ENCODE measurements at regions not wholly inside any gene's neighbourhood (a gene's known extent, or its start where the extent isn't known, plus 50 kb on each side); places are given as distances from the start of the nearest gene placed in this dataset.
"Not testable (repeated sequence)": the region's sequence is repeated elsewhere in the genome, so short reads cannot be mapped to it uniquely, and the experiment has no call there.

GRCh38 chr7:76924756-76925155 lies 107.4 kb downstream of the SPDYE17 start:
- peak; percentile 21 for DNase-seq (ENCODE audit: low read depth)

GRCh38 chr7:76918619-76919018 lies 113.5 kb downstream of the SPDYE17 start:
- DNase-seq (ENCODE audit: low read depth): not testable (repeated sequence)

GRCh38 chr7:76914361-76914760 lies 117.8 kb downstream of the SPDYE17 start:
- not testable (repeated sequence) for DNase-seq (ENCODE audit: low read depth)

GRCh38 chr7:76912011-76912814 lies 119.9 kb downstream of the SPDYE17 start:
- not testable (repeated sequence) for DNase-seq (ENCODE audit: low read depth)

GRCh38 chr7:76904688-76905087 lies 127.5 kb downstream of the SPDYE17 start:
- DNase-seq (ENCODE audit: low read depth): not testable (repeated sequence)

GRCh38 chr7:76901944-76902710 lies 130.0 kb downstream of the SPDYE17 start:
- not testable (repeated sequence) for DNase-seq (ENCODE audit: low read depth)

GRCh38 chr7:76898807-76899206 lies 133.4 kb downstream of the SPDYE17 start:
- DNase-seq (ENCODE audit: low read depth): not testable (repeated sequence)

GRCh38 chr7:76897007-76897406 lies 135.2 kb downstream of the SPDYE17 start:
- peak; percentile 2 for DNase-seq (ENCODE audit: low read depth)

GRCh38 chr7:76895696-76896095 lies 136.5 kb downstream of the SPDYE17 start:
- not testable (repeated sequence) for DNase-seq (ENCODE audit: low read depth)

- DNase-seq (ENCODE audit: low read depth): peak; percentile 16
These were observed 140.4 kb downstream of the SPDYE17 start for GRCh38 chr7:76891771-76892170.

GRCh38 chr7:76879733-76880288 lies 152.3 kb downstream of the SPDYE17 start:
- not testable (repeated sequence) for DNase-seq (ENCODE audit: low read depth)

GRCh38 chr7:76875760-76876159 lies 156.4 kb downstream of the SPDYE17 start:
- DNase-seq (ENCODE audit: low read depth): not testable (repeated sequence)

- DNase-seq (ENCODE audit: low read depth): not testable (repeated sequence)
These were observed 161.7 kb downstream of the SPDYE17 start for GRCh38 chr7:76870504-76870808.

GRCh38 chr7:76867364-76867889 lies 164.7 kb downstream of the SPDYE17 start:
- not testable (repeated sequence) for DNase-seq (ENCODE audit: low read depth)

- DNase-seq (ENCODE audit: low read depth): not testable (repeated sequence)
These were observed 168.9 kb downstream of the SPDYE17 start for GRCh38 chr7:76863150-76863773.

GRCh38 chr7:76862241-76862640 lies 169.9 kb downstream of the SPDYE17 start:
- not testable (repeated sequence) for DNase-seq (ENCODE audit: low read depth)

GRCh38 chr7:76859933-76860332 lies 172.2 kb downstream of the SPDYE17 start:
- DNase-seq (ENCODE audit: low read depth): not testable (repeated sequence)

- DNase-seq (ENCODE audit: low read depth): not testable (repeated sequence)
These were observed 177.5 kb downstream of the SPDYE17 start for GRCh38 chr7:76854631-76855030.

GRCh38 chr7:76852787-76853584 lies 179.2 kb downstream of the SPDYE17 start:
- DNase-seq (ENCODE audit: low read depth): not testable (repeated sequence)

GRCh38 chr7:76852362-76852761 lies 179.8 kb downstream of the SPDYE17 start:
- DNase-seq (ENCODE audit: low read depth): not testable (repeated sequence)

GRCh38 chr7:76851617-76852016 lies 180.5 kb downstream of the SPDYE17 start:
- DNase-seq (ENCODE audit: low read depth): not testable (repeated sequence)
